Neuron (in vitro differentiated cells): ENCODE measurements at regions not wholly inside any gene's neighbourhood (a gene's known extent, or its start where the extent isn't known, plus 50 kb on each side); places are given as distances from the start of the nearest gene placed in this dataset.
"Not testable (repeated sequence)": the region's sequence is repeated elsewhere in the genome, so short reads cannot be mapped to it uniquely, and the experiment has no call there.

Experiments
- H2AFZ ChIP-seq: one replicate; pipeline ENCODE4 v1.6.1; 2013; ENCODE audit warnings: low read depth, mild to moderate bottlenecking, inconsistent platforms, low read length, moderate library complexity
- H3K27me3 ChIP-seq: one replicate; pipeline ENCODE4 v1.6.1; 2013; ENCODE audit warnings: low read length; ENCODE audit not compliant: insufficient read depth
- H3K36me3 ChIP-seq: one replicate; pipeline ENCODE4 v1.6.1; 2013; ENCODE audit warnings: low read length; ENCODE audit not compliant: insufficient read depth
- H3K4me1 ChIP-seq: one replicate; pipeline ENCODE4 v1.6.1; 2013; ENCODE audit warnings: low read length; ENCODE audit not compliant: insufficient read depth
- H3K4me3 ChIP-seq: 2 replicates; pipeline ENCODE4 v1.5.1; 2013; ENCODE audit warnings: mild to moderate bottlenecking, low read length, moderate library complexity
- H3K9me3 ChIP-seq: one replicate; pipeline ENCODE4 v1.6.1; 2013; ENCODE audit warnings: low read length

GRCh38 chr3:152126260-152126659, 142.5 kb upstream of the MBNL1 start:
- H2AFZ ChIP-seq = no peak overlapping the region
- no peaks in the 10 kb centered on the region for H3K36me3 ChIP-seq
- H3K9me3 ChIP-seq = no peaks in the 10 kb centered on the region
- H3K4me1 ChIP-seq = no peaks in the 10 kb centered on the region
- no peaks in the 10 kb centered on the region for H3K27me3 ChIP-seq
- H3K4me3 ChIP-seq = no peak overlapping the region

- no peaks in the 10 kb centered on the region for H3K36me3 ChIP-seq
- H3K9me3 ChIP-seq = no peaks in the 10 kb centered on the region
- H3K4me1 ChIP-seq = no peaks in the 10 kb centered on the region
- no peak overlapping the region for H2AFZ ChIP-seq
- no peak overlapping the region for H3K4me3 ChIP-seq
- no peaks in the 10 kb centered on the region for H3K27me3 ChIP-seq
Measured at GRCh38 chr3:152127058-152127457, 141.7 kb upstream of the MBNL1 start.

- Histone ChIP-seq H3K27me3 (no peaks in the 10 kb centered on the region), H3K9me3 (no peaks in the 10 kb centered on the region), H3K4me3 (no peak overlapping the region), H3K4me1 (no peaks in the 10 kb centered on the region), H2AFZ (no peak overlapping the region), H3K36me3 (no peaks in the 10 kb centered on the region)
Measured at GRCh38 chr3:152128356-152128755, 140.4 kb upstream of the MBNL1 start.

- Histone ChIP-seq H3K9me3 (no peaks in the 10 kb centered on the region), H3K4me3 (no peak overlapping the region), H2AFZ (no peak overlapping the region), H3K27me3 (no peaks in the 10 kb centered on the region), H3K4me1 (no peaks in the 10 kb centered on the region), H3K36me3 (no peaks in the 10 kb centered on the region)
Measured at GRCh38 chr3:152139651-152140050, 129.1 kb upstream of the MBNL1 start.

- no peaks in the 10 kb centered on the region for H3K4me1 ChIP-seq
- H3K4me3 ChIP-seq = no peak overlapping the region
- no peak overlapping the region for H2AFZ ChIP-seq
- no peaks in the 10 kb centered on the region for H3K9me3 ChIP-seq
- H3K36me3 ChIP-seq = no peaks in the 10 kb centered on the region
- H3K27me3 ChIP-seq = no peaks in the 10 kb centered on the region
Measured at GRCh38 chr3:152146461-152146860, 122.3 kb upstream of the MBNL1 start.

- Histone ChIP-seq H3K9me3 (no peaks in the 10 kb centered on the region), H3K36me3 (no peaks in the 10 kb centered on the region), H3K27me3 (no peaks in the 10 kb centered on the region), H2AFZ (no peak overlapping the region), H3K4me3 (no peak overlapping the region), H3K4me1 (no peaks in the 10 kb centered on the region)
Measured at GRCh38 chr3:152147748-152148147, 121.0 kb upstream of the MBNL1 start.

GRCh38 chr3:152148579-152148978, 120.2 kb upstream of the MBNL1 start:
- Histone ChIP-seq H3K9me3 (no peaks in the 10 kb centered on the region), H3K4me1 (no peaks in the 10 kb centered on the region), H2AFZ (no peak overlapping the region), H3K4me3 (no peak overlapping the region), H3K27me3 (no peaks in the 10 kb centered on the region), H3K36me3 (no peaks in the 10 kb centered on the region)

- Histone ChIP-seq H3K9me3 (no peaks in the 10 kb centered on the region), H3K4me3 (no peak overlapping the region), H3K4me1 (no peaks in the 10 kb centered on the region), H3K36me3 (no peaks in the 10 kb centered on the region), H3K27me3 (no peaks in the 10 kb centered on the region), H2AFZ (no peak overlapping the region)
Measured at GRCh38 chr3:152149832-152150231, 118.9 kb upstream of the MBNL1 start.

- no peaks in the 10 kb centered on the region for H3K4me1 ChIP-seq
- no peaks in the 10 kb centered on the region for H3K36me3 ChIP-seq
- no peak overlapping the region for H2AFZ ChIP-seq
- H3K4me3 ChIP-seq = no peak overlapping the region
- no peaks in the 10 kb centered on the region for H3K9me3 ChIP-seq
- no peaks in the 10 kb centered on the region for H3K27me3 ChIP-seq
Measured at GRCh38 chr3:152151216-152151876, 117.4 kb upstream of the MBNL1 start.

GRCh38 chr3:152151877-152152765, 116.6 kb upstream of the MBNL1 start:
- not testable (repeated sequence) for H3K4me3 ChIP-seq, H3K4me1 ChIP-seq, H3K9me3 ChIP-seq, H2AFZ ChIP-seq, H3K36me3 ChIP-seq, H3K27me3 ChIP-seq

GRCh38 chr3:152153115-152153514, 115.6 kb upstream of the MBNL1 start:
- H3K36me3 ChIP-seq, H3K4me1 ChIP-seq, H3K4me3 ChIP-seq, H3K27me3 ChIP-seq, H3K9me3 ChIP-seq, H2AFZ ChIP-seq: not testable (repeated sequence)

- no peaks in the 10 kb centered on the region for H3K9me3 ChIP-seq
- H2AFZ ChIP-seq = no peak overlapping the region
- H3K4me1 ChIP-seq = no peaks in the 10 kb centered on the region
- H3K4me3 ChIP-seq = no peak overlapping the region
- no peaks in the 10 kb centered on the region for H3K27me3 ChIP-seq
- no peaks in the 10 kb centered on the region for H3K36me3 ChIP-seq
Measured at GRCh38 chr3:152155246-152156020, 113.3 kb upstream of the MBNL1 start.

GRCh38 chr3:152156880-152157279, 111.8 kb upstream of the MBNL1 start:
- H3K4me3 ChIP-seq = no peak overlapping the region
- no peaks in the 10 kb centered on the region for H3K4me1 ChIP-seq

More at GRCh38 chr3:152156880-152157279, 111.8 kb upstream of the MBNL1 start:
- H3K36me3 ChIP-seq = no peaks in the 10 kb centered on the region
- no peak overlapping the region for H2AFZ ChIP-seq
- H3K9me3 ChIP-seq = no peaks in the 10 kb centered on the region
- H3K27me3 ChIP-seq = no peaks in the 10 kb centered on the region
